ENCODE measurements at regions not wholly inside any gene's neighbourhood (a gene's known extent, or its start where the extent isn't known, plus 50 kb on each side); places are given as distances from the start of the nearest gene placed in this dataset.

DNA sequence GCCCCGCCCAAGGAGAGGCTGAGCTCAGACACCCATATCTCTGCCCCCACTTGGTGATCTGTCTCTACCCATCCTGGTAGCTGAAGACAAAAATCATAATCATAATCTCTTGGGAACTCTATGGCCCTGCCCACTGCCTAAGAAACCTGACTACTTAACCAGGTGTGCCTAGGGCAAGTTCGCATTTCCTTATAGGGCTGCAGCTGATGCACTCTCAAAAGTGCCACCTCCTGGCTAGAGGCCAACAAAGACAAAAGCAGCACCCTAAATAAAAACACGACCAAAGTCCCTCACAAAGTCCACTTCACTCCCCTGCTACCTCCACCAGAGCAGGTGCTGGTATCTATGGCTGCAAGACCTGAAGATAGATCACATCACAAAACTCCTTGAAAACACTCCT is 250.4 kb upstream of the SLITRK3 start:
- TF ChIP-seq, protein P1, sequence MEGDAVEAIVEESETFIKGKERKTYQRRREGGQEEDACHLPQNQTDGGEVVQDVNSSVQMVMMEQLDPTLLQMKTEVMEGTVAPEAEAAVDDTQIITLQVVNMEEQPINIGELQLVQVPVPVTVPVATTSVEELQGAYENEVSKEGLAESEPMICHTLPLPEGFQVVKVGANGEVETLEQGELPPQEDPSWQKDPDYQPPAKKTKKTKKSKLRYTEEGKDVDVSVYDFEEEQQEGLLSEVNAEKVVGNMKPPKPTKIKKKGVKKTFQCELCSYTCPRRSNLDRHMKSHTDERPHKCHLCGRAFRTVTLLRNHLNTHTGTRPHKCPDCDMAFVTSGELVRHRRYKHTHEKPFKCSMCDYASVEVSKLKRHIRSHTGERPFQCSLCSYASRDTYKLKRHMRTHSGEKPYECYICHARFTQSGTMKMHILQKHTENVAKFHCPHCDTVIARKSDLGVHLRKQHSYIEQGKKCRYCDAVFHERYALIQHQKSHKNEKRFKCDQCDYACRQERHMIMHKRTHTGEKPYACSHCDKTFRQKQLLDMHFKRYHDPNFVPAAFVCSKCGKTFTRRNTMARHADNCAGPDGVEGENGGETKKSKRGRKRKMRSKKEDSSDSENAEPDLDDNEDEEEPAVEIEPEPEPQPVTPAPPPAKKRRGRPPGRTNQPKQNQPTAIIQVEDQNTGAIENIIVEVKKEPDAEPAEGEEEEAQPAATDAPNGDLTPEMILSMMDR (IDR thresholded peaks at IDR 0.05), result no peak
- TF ChIP-seq POLR2A (IDR thresholded peaks at IDR 0.05), result no peak

All from tibial nerve (tissue), 3 donors.